GM19324 (cell line): ENCODE measurements at regions not wholly inside any gene's neighbourhood (a gene's known extent, or its start where the extent isn't known, plus 50 kb on each side); places are given as distances from the start of the nearest gene placed in this dataset.
"Not testable (repeated sequence)": the region's sequence is repeated elsewhere in the genome, so short reads cannot be mapped to it uniquely, and the experiment has no call there.

ENCODE experiments used
- ATAC-seq: cut with Tn5 transposase; IDR thresholded peaks from one replicate; pipeline ENCODE4 v1.9.1; 2021; ENCODE audit warnings: mild to moderate bottlenecking, moderate library complexity; ENCODE audit not compliant: unreplicated experiment, low FRiP score

DNA sequence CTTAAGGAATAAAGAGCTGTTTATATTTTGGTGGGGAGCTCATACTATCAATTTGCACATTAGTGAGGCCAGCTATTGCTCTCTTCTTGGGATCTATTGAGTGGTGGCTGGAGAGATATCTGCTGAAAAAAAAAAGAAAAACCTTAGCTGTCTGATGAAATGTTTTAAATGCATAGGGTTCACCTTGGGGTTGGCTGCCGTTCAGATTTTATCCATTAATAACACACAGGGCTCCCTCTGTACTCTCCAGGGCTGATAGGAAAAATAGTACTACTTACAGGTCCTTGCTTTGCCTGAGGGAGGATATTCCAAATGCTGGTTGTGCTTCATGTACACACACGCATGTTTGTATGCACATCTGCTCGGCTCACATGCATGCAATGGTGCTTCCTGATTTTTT lies 803.7 kb downstream of the MCTP2 start:
- no peak for ATAC-seq

DNA sequence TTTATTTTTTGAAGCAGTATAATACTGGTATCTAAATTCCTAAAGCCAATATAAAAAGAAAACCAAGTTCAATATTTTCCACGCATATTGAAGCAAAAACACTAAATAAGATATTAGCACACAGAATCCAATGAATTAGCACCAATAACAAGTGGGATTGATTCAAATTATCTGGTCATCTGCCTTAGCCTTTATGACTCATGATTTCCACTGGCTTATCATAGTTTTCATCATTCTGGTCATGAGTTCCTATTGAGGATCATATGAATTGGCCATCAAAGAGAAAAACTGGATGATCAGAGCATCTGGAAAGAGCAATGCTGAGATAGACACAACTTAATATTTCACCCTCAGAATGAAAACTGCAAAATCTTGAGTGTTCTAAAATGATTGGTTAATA lies 809.9 kb downstream of the MCTP2 start:
- no peak for ATAC-seq

DNA sequence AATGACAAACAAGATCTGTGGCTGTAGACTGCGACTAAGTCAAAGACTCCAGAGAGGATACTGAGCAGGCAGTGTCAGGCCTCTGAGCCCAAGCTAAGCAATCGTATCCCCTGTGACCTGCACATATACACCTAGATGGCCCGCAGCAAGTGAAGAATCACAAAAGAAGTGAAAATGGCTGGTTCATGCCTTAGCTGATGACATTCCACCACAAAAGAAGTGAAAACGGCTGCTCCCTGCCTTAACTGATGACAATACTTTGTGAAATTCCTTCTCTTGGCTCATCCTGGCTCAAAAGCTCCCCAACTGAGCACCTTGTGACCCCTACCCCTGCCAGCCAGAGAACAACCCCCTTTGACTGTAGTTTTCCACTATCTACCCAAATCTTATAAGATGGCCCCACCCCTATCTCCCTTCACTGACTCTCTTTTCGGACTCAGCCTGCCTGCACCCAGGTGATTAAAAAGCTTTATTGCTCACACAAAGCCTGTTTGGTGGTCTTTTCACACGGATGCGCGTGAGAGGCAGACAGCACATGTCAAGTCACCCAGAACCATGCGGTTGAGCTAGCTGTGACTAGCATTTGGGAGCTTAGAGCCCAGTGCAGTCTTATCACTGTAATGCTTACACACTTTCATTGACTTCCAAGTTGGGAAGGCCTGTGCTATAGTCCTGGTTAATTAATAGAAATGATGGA lies 812.0 kb downstream of the MCTP2 start:
- not testable (repeated sequence) for ATAC-seq

DNA sequence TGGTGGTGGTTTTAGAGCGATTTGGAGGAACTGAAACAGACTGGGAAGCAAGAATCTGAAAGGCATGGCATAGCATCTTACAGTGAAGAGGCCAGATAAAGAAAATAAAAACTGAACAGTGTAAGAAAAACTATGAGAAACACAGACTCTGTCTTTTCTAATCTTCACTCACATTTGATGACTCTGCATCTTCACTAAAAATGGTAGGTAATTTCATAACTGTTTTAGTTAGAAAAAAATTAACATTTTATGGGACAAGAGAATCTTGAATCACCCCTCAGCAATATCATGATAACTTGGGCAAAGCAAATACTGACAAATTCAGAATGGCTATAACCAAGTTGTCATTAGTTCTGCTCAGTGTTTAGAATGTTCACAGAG lies 812.6 kb downstream of the MCTP2 start:
- ATAC-seq, result no peak

DNA sequence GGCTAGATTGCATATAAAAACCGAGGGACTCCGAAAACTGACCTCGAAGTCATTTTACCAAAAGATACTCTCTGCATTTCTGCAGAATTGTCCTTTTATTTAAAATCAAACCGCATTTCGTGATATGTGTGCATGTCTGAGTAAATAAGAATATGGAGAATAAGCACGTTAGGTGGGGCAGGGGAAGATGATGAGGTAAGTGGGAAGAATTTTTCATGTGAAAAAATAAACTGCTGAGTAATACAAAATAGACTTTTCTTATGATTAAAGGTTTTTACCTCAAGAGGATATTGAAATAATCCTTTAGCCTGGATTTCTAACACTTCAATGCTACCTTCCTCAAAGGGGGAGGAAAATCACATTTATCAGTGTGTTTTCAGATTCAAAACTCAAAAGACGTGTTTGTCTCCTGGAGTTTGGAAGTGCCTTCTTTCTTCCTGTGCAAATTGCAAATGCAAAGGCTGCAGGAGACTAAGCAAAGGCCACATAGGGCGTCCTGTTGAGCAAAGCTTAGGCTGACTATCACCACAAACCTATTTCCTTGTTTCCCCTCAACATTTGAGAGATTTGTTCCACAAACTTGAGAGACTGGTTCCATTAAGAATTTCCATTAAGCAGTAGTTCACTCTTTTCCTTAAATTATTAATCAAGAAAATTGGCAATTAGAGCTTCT lies 813.5 kb downstream of the MCTP2 start:
- ATAC-seq, result no peak

DNA sequence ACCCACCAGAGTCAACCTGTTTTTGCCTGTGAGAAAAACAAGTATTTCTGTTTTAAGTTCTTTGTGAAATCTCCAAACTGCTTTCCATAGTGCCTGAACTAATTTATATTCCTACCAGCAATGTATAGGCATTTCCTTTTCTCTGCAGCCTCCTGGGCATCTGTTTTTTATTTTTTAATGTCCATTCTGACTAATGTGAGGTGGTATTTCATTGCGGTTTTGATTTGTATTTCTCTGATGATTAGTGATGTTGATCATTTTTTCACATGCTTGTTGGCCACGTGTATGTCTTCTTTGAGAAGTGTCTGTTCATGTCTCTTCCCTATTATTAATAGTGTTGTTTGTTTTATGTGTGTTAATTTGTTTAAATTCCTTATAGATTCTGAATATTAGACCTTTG lies 820.5 kb downstream of the MCTP2 start:
- ATAC-seq, result no peak

DNA sequence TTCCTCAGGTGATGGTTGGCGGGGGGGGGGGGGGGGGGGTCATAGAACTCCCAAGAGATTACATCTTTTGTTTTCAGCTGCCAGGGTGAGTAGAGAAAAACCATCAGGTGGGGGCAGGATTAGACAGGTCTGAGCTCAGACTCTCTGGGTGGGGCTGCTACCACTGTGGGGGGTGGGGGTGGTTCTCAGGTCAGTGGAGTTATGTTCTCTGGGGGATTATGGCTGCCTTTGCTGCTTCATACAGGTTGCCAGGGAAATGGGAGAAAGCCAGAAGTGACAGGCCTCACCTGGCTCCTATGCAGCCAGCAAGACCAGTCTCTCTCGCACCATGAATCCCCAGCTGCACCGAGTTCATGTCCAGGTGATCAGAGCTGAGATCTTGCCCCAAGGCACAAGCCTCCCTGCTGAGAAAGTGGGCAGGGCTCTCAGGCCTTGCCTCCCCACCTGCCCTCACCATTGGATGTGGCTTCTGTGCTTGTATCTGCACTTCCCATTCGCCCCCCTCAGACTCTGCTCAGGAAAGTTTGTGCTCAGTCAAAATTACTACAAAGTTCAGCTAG lies 828.1 kb downstream of the MCTP2 start:
- no peak for ATAC-seq

DNA sequence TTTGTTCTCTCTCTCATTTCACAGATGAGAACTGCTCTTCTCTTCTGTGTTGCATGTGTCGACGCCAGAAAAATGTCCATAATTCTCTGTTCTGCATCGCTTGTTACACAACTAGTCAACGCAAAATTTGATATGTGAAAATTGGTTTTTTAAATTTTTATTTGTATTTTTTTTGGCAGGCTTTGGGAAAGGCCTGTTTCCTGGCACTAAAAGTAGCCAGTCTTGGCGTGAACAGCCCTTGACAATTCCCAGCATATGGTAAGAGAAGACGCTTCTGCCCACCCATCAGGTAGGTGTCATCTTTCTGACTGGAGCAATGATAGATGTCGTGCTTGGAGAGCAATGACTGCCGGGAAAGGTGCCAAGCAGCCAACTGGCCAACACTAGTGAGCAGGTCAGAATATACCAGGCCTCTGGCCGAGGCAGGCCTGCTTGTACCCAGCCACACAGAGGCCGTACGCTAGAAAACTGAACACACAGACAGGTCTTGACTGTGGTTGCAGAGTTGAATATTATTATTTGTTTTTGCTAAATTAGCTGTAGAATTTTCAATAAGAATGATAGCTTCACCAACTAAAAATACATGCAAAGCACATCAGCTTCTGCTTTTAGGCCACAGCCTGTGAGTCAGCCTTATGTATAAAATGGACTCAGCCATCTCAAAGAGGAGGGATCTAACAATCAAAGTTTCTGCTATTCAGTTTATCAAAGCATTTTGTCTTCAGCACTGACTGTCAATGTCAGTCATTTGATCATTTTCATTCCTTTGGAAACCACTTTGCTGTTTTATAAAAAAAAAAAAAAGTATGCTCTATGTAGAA lies 837.5 kb downstream of the MCTP2 start:
- ATAC-seq, result no peak

DNA sequence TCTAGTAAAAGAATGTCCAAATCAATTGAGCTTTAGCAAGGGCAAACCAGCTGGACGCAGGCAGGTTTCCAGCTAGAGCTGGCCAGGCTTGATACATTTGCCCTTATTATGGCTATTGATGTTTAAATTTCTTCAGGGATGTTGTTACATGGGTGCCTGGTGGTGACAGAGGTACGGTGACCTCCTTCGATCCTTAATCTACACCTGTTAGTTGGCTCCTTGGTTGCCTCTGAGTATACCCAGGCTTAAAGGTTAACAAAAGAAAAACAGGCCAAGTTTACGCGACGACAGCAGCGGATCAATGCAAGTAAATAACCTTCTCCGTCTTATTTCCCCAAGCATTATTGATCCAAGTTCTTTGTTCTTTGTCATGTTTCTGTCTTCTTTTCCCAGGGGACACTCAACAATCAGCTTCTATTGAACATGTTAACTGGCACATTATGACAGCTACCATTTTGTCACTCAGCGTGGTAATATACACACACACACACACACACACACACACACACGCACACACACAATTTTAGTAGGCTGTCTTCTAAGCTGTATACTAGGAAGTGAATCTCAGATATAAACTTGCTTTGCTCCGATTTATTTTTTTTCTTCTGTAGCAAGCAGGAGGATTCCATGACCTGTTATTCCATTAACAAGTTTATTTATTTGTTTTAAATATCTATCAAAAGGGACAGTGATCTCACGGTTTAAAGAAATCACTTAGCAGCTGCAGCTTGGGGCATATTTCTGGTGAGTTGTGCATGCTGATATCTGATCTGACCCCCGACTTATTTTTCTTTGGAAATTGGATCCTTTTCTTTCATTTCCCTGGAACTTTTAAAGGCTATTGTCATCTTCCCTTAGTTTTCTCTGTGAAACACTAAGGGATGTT lies 844.7 kb downstream of the MCTP2 start:
- ATAC-seq, result no peak

DNA sequence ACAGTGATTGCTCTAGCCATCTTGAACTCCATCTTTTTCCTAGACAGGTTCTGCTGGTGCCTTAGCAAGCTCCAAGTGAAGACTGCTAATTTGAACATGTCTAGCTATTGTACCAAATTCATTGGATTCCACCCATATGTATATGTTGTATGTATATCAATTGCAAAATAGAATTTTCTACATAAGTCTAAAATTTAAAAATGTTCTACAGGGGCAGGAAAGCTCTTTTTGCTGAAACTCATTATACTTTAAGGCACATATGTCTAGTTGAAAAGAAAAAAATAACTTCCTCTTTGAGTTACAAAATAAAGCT lies 845.3 kb downstream of the MCTP2 start:
- no peak for ATAC-seq

DNA sequence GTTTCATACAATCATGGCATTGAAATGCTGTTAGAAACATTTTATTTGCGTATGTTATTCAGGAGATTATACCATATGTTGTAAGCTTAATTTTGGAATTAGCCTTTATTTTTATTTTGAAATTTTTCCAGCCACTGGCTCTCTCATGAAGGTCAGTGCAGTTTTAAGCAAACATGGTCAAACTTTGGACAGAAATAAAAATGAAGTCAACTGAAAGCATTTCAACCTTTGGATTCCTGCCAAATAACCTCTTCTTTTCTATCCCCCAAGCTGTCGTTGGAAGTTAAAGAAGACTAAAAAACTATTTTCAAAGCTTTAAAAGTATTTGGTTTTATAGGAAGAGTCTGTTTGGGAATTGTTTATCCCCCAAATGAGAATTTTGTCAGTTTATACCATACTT lies 846.6 kb downstream of the MCTP2 start:
- no peak for ATAC-seq

DNA sequence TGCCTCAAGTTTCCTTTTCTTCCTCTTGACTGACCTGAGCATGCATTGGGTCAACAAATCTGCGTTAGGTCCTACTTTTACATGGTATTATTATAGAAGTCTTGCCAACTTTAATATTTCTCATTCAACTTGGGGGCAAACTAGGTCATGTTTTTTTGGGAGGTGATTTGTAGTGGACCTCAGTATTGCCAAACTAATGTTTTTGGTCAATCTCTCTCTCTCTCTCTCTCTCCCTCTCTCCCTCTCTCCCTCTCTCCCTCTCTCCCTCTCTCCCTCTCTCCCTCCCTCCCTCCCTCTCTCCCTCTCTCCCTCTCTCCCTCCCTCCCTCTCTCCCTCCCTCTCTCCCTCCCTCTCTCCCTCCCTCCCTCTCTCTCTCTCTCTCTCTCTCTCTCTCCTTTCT lies 848.9 kb downstream of the MCTP2 start:
- not testable (repeated sequence) for ATAC-seq

DNA sequence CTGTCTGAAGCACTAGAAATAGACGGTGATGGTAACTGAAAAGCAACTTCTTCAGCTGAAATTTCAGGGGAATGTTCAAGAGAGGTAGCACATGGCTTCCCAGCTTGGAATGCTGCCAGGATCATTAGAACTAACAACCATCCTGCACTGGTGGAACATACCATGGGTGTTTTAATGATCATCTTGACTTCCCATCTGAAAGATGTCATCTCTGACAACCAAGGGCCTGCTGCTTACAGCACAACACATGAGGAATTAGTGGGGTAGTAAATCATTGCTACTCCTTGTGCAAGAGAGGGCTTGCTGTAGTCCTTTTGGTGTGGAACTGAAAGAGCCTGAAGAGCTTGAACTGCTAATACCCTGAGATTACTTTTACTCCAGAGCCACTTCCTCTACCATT lies 853.7 kb downstream of the MCTP2 start:
- no peak for ATAC-seq

DNA sequence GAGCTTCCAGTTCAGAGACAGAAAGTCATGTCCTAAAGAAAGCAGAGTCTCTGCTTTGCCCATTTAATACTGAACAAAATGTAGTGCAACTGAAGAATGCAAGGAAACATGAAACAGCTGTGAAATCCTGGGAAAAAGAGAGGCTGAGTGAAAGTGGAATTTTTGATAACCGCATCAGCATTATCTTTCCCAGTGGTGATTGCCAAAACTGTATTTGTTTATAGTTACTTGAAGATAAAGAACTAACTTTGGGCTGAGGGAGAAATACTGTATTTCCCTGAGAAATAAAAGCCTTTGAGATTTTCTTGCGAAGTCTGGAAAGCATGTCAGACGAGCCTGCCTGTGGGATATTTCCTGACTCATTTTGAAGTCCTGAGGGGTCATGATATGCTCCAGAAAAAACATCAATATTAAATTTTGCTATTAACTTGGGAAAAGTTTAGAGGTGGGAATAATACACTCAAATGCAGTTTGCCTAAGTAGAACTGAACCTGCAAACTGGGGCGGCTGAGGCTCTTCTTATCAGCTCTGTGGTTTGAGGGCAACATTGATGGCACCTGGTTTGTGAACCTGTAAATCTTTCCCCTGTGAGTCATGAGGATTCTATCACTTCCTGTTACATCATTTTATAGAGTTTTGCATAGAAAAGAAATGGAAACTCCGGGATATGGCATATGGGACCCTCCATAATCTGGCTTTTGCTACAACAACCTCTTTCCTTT lies 855.3 kb downstream of the MCTP2 start:
- no peak for ATAC-seq

DNA sequence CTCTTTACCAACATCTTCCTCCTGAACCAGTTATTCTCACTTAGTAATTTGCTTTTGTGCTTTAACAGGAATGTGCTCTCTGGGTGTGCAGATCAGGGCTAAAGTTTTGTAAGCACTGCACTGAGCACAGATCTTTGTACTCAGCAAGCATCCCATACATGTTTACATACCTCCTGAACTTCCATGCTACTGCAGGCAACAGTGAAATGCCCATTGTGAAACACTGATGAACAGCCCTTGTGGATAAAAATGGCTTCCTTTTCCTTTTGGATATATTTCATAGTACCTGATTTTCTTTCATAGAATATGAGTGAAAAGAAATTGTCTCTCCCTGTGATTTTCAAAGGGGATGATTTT lies 855.9 kb downstream of the MCTP2 start:
- no peak for ATAC-seq

DNA sequence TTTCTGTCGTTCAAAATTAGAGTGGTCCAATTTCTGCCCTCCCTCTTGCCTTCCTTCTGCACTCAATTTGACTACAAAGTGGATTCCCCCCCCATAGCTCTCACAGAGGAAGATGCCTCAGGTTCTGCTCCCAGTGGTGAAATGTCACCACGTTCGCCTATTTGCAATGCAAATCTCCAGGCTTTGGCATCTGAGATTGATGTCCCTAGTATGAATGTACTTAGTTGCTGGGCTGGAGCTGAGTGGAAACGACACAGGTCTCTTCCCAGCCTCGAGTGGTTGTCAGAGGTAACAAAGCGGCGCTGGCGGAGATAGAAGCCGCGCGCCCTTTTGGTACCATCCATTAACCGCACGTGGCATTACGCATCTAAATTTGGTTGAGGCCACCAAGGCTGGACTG lies 860.1 kb downstream of the MCTP2 start:
- no peak for ATAC-seq

DNA sequence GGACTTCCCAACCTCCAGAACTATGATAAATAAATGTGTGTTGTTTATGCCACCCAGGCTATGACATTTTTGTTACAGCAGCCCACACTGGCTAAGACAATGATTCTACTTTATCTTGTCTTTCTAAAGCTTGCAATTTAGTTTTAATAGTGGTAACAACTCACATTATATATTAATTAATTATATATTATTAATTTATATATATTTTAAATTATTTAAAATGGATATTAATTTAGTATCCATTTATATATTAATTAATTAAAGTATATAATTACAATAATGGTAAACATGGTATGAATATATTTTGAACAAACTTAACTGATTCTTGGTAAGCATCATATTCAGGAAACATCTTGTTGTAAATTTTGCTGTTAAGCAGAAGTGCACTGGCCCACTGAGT lies 863.9 kb downstream of the MCTP2 start:
- ATAC-seq, result no peak

DNA sequence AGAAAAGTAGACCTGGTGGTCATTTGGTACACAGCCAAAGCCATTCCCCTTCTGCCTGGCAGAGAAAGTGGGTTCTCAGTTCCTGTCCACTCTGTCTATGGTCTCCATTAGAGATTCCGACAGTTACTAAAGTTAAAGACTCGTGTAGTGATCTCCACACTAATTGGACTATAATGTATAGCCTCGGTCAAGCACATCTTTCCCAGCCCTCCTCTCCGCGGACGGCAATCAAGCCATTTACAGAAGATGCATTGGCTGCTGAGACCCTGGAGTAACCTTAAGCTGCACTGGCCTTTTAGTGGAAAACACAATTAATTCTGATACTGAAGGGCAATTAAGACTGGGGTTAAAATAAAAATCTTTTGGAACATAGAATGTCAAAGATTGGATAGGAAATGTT lies 865.3 kb downstream of the MCTP2 start:
- ATAC-seq, result no peak

DNA sequence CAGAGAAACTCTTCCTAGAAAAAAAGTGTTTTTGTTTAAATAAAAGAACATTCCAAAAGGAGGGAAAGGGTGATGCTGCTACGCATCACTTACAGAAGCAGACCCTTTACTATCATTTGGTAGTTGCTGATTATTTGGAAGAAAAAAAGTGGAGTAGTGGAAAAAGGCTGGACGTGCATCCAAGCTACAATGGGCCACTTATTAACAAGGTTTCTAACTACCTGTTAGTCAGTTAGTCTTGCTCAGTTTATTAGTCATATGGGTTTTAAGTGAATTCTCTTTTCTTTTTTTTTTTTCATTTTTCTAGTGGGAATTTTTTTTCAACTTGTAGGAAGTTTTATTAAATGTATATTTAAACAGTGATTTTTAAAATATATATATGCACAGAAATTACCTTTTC lies 866.0 kb downstream of the MCTP2 start:
- no peak for ATAC-seq

DNA sequence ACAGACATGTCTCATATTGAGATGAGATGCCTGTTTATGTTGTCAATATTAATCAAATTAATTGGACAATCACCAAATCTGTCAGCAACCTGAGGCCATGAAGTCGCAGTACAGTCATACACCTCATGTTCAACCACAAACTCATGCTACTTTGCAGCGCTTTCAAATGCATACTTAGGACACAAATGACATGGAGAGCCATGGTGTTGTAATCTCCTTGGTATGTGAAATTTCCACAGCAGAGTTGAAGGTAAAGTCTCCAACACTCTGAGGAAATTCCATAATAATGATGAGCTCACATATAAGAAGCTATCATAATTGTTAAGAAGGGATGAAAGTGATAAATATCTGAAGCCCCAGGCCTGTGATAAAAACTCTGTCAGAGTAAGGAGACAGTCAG lies 873.9 kb downstream of the MCTP2 start:
- no peak for ATAC-seq
